CD4-positive, alpha-beta T cell (primary cell): ENCODE measurements at regions not wholly inside any gene's neighbourhood (a gene's known extent, or its start where the extent isn't known, plus 50 kb on each side); places are given as distances from the start of the nearest gene placed in this dataset.

Experiments used
- ATAC-seq: fragments of 200-7000 bp; cut with Tn5 transposase; one replicate; pipeline ENCODE4 v1.10.0; 2022; ENCODE audit warnings: mild to moderate bottlenecking; ENCODE audit not compliant: poor library complexity
- CTCF ChIA-PET: fragments of 350-600 bp; sonication (Branson Sonifier 250); formaldehyde crosslinking; loops from one replicate; lab custom pipeline; 2021; ENCODE audit warnings: antibody characterized with exemption, inconsistent platforms; lab: Charles Lee
- POLR2A ChIA-PET: fragments of 350-600 bp; sonication (Branson Sonifier 250); formaldehyde crosslinking; loops from one replicate; lab custom pipeline; 2021; ENCODE audit warnings: antibody characterized with exemption, inconsistent platforms; lab: Charles Lee
- DNase-seq, 14 experiments: peaks; one replicate each; pipeline ENCODE4 v3.0.0-alpha.2; 2013 to 2020; ENCODE audit warnings: mixed read lengths in 2 of 14
- H3K27ac ChIP-seq, 2 donors: one replicate each; pipeline versions ENCODE4 v1.5.1 to v1.7.0; 2013; ENCODE audit warnings: low read length in 2 of 2, low read depth in 1 of 2, mild to moderate bottlenecking in 1 of 2
- H3K27me3 ChIP-seq, 2 experiments: 1 replicate in 1 of 2; 2 replicates in 1 of 2; pipeline versions ENCODE4 v1.6.1 to v1.7.0; 2013; ENCODE audit warnings: low read length in 2 of 2, control low read depth in 1 of 2, mild to moderate bottlenecking in 1 of 2, moderate library complexity in 1 of 2; ENCODE audit not compliant: insufficient read depth in 2 of 2, control insufficient read depth in 1 of 2
- H3K36me3 ChIP-seq: one replicate; pipeline ENCODE4 v1.6.1; 2013; ENCODE audit warnings: low read length, control low read depth; ENCODE audit not compliant: insufficient read depth
- H3K4me1 ChIP-seq: one replicate; pipeline ENCODE4 v1.6.1; 2013; ENCODE audit warnings: low read length, control low read depth; ENCODE audit not compliant: insufficient read depth
- H3K4me3 ChIP-seq: one replicate; pipeline ENCODE4 v1.5.1; 2013; ENCODE audit warnings: mild to moderate bottlenecking, low read length, moderate library complexity
- H3K9me3 ChIP-seq, 2 experiments: 1 replicate in 1 of 2; 2 replicates in 1 of 2; pipeline versions ENCODE4 v1.6.1 to v1.7.0; 2013; ENCODE audit warnings: low read length in 2 of 2, mild to moderate bottlenecking in 2 of 2, control low read depth in 1 of 2, moderate library complexity in 1 of 2; ENCODE audit not compliant: control insufficient read depth in 1 of 2, insufficient read depth in 1 of 2
- H3K27ac Mint-ChIP-seq: one replicate; pipeline ENCODE4 v1.8.0; 2020; ENCODE audit warnings: mixed read lengths
- H3K27me3 Mint-ChIP-seq: one replicate; pipeline ENCODE4 v1.8.0; 2021; ENCODE audit warnings: mixed read lengths
- H3K36me3 Mint-ChIP-seq: one replicate; pipeline ENCODE4 v1.8.0; 2021; ENCODE audit warnings: low read depth, mixed read lengths
- H3K4me1 Mint-ChIP-seq: one replicate; pipeline ENCODE4 v1.8.0; 2021; ENCODE audit warnings: low read depth, mixed read lengths
- H3K4me3 Mint-ChIP-seq: one replicate; pipeline ENCODE4 v1.8.0; 2020; ENCODE audit warnings: mild to moderate bottlenecking, mixed read lengths
- H3K9me3 Mint-ChIP-seq: one replicate; pipeline ENCODE4 v1.8.0; 2020; ENCODE audit warnings: mixed read lengths
- CTCF ChIP-seq: fragments of 200-600 bp; IDR thresholded peaks from one replicate; pipeline ENCODE4 v1.8.0; 2022; ENCODE audit warnings: antibody characterized with exemption, mild to moderate bottlenecking
- intact Hi-C, 2 experiments: fragments of 100-400 bp; cut with DNase I in 1 of 2; cut with micrococcal nuclease in 1 of 2; formaldehyde crosslinking; loops; one replicate each; pipeline versions ENCODE4 v1.15.1 to v1.9.0; 2023 to 2025; cut with DNase I, micrococcal nuclease

- no peak for TF ChIP-seq CTCF
- Mint-ChIP-seq H3K36me3 (no peaks in the 10 kb centered on the region), H3K9me3 (peaks cover 3% of the 10 kb centered on the region), H3K4me3 (no peak overlapping the region), H3K4me1 (no peaks in the 10 kb centered on the region), H3K27ac (no peak overlapping the region), H3K27me3 (no peaks in the 10 kb centered on the region)
- POLR2A ChIA-PET = no interaction called here
- ATAC-seq (no peak), DNase-seq (no peak)
- CTCF ChIA-PET = no interaction called here
- no peaks in the 10 kb centered on the region for H3K27me3 ChIP-seq
- intact Hi-C loops = no loop called here
- no peak overlapping the region for H3K4me3 ChIP-seq
- H3K9me3 ChIP-seq = no peaks in the 10 kb centered on the region
- H3K27ac ChIP-seq = no peak overlapping the region
- H3K4me1 ChIP-seq = no peaks in the 10 kb centered on the region
- H3K36me3 ChIP-seq = no peaks in the 10 kb centered on the region
Observed at GRCh38 chr3:25870452-25870851, 80.6 kb downstream of the OXSM start.

- ATAC-seq = no peak
- ChIA-PET POLR2A (no interaction called here), CTCF (no interaction called here)
- TF ChIP-seq CTCF = no peak
- H3K9me3 ChIP-seq = no peaks in the 10 kb centered on the region
- Mint-ChIP-seq H3K27ac (no peak overlapping the region), H3K4me1 (no peaks in the 10 kb centered on the region), H3K9me3 (peaks cover 3% of the 10 kb centered on the region), H3K4me3 (no peak overlapping the region), H3K27me3 (no peaks in the 10 kb centered on the region), H3K36me3 (no peaks in the 10 kb centered on the region)
- no peaks in the 10 kb centered on the region for H3K36me3 ChIP-seq
- no peaks in the 10 kb centered on the region for H3K4me1 ChIP-seq
- H3K27ac ChIP-seq = no peak overlapping the region
- no peak for DNase-seq
- H3K27me3 ChIP-seq = no peaks in the 10 kb centered on the region
- intact Hi-C loops = no loop called here
- H3K4me3 ChIP-seq = no peak overlapping the region
Observed at GRCh38 chr3:25872200-25872877, 82.4 kb downstream of the OXSM start.

- peaks cover 10% of the 10 kb centered on the region for H3K27me3 Mint-ChIP-seq
- H3K9me3 Mint-ChIP-seq = no peaks in the 10 kb centered on the region
- Histone ChIP-seq H3K36me3 (no peaks in the 10 kb centered on the region), H3K4me3 (no peak overlapping the region), H3K4me1 (no peaks in the 10 kb centered on the region), H3K27ac (no peak overlapping the region), H3K9me3 (no peaks in the 10 kb centered on the region), H3K27me3 (peaks cover 0 to 4% of the 10 kb centered on the region in 2 experiments)
- DNase-seq (no peak), ATAC-seq (no peak)
- H3K36me3 Mint-ChIP-seq = no peaks in the 10 kb centered on the region
- POLR2A ChIA-PET = no interaction called here
- no peak for TF ChIP-seq CTCF
- no peaks in the 10 kb centered on the region for H3K4me1 Mint-ChIP-seq
- no peak overlapping the region for H3K27ac Mint-ChIP-seq
- H3K4me3 Mint-ChIP-seq = no peak overlapping the region
- CTCF ChIA-PET = no interaction called here
- intact Hi-C loops = no loop called here
Observed at GRCh38 chr3:25883492-25883891, 93.6 kb downstream of the OXSM start.
